GM18909 (cell line): ENCODE measurements at regions not wholly inside any gene's neighbourhood (a gene's known extent, or its start where the extent isn't known, plus 50 kb on each side); places are given as distances from the start of the nearest gene placed in this dataset.
"Not testable (repeated sequence)": the region's sequence is repeated elsewhere in the genome, so short reads cannot be mapped to it uniquely, and the experiment has no call there.

Source experiments
- ATAC-seq: cut with Tn5 transposase; IDR thresholded peaks from one replicate; pipeline ENCODE4 v1.9.1; 2021; ENCODE audit warnings: mild to moderate bottlenecking; ENCODE audit not compliant: unreplicated experiment, poor library complexity

- ATAC-seq = no peak
Measured at GRCh38 chr12:89230376-89231315, 121.7 kb downstream of the DUSP6 start.

- no peak for ATAC-seq
Measured at GRCh38 chr12:89228491-89228890, 123.8 kb downstream of the DUSP6 start.

GRCh38 chr12:89227774-89228173 lies 124.5 kb downstream of the DUSP6 start:
- ATAC-seq = no peak

GRCh38 chr12:89225808-89226411 lies 126.4 kb downstream of the DUSP6 start:
- no peak for ATAC-seq

- no peak for ATAC-seq
Measured at GRCh38 chr12:89225401-89225800, 126.9 kb downstream of the DUSP6 start.

- not testable (repeated sequence) for ATAC-seq
Measured at GRCh38 chr12:89222580-89222979, 129.7 kb downstream of the DUSP6 start.

- no peak for ATAC-seq
Measured at GRCh38 chr12:89217472-89217871, 134.8 kb downstream of the DUSP6 start.

- no peak for ATAC-seq
Measured at GRCh38 chr12:89216211-89216952, 135.9 kb downstream of the DUSP6 start.

- no peak for ATAC-seq
Measured at GRCh38 chr12:89215196-89215595, 137.1 kb downstream of the DUSP6 start.

GRCh38 chr12:89213747-89214146 lies 138.6 kb downstream of the DUSP6 start:
- no peak for ATAC-seq

- ATAC-seq = no peak
Measured at GRCh38 chr12:89213139-89213538, 139.2 kb downstream of the DUSP6 start.

- no peak for ATAC-seq
Measured at GRCh38 chr12:89212339-89212771, 139.9 kb downstream of the DUSP6 start.

- no peak for ATAC-seq
Measured at GRCh38 chr12:89211456-89211855, 140.8 kb downstream of the DUSP6 start.

- ATAC-seq = no peak
Measured at GRCh38 chr12:89210277-89210676, 142.0 kb downstream of the DUSP6 start.

- ATAC-seq = no peak
Measured at GRCh38 chr12:89208661-89209096, 143.6 kb downstream of the DUSP6 start.

GRCh38 chr12:89206390-89206789 lies 145.9 kb downstream of the DUSP6 start:
- ATAC-seq = no peak

- no peak for ATAC-seq
Measured at GRCh38 chr12:89205517-89205916, 146.8 kb downstream of the DUSP6 start.

- no peak for ATAC-seq
Measured at GRCh38 chr12:89203144-89203543, 149.2 kb downstream of the DUSP6 start.

- ATAC-seq = no peak
Measured at GRCh38 chr12:89200217-89200616, 152.1 kb downstream of the DUSP6 start.

GRCh38 chr12:89195470-89195869 lies 156.8 kb downstream of the DUSP6 start:
- ATAC-seq = no peak

- ATAC-seq = no peak
Measured at GRCh38 chr12:89194683-89195082, 157.6 kb downstream of the DUSP6 start.
